Progenitor cell of endocrine pancreas (in vitro differentiated cells): ENCODE measurements at regions not wholly inside any gene's neighbourhood (a gene's known extent, or its start where the extent isn't known, plus 50 kb on each side); places are given as distances from the start of the nearest gene placed in this dataset.

Experiments
- DNase-seq: peaks from one replicate; pipeline ENCODE4 v3.0.0; 2021; ENCODE audit warnings: low spot score; ENCODE audit not compliant: unreplicated experiment
- H3K27ac Mint-ChIP-seq: 2 replicates; pipeline ENCODE4 v1.8.0; 2021; ENCODE audit warnings: mild to moderate bottlenecking, moderate library complexity, mixed read lengths
- H3K27me3 Mint-ChIP-seq: 2 replicates; pipeline ENCODE4 v1.8.0; 2021; ENCODE audit warnings: mixed read lengths
- H3K36me3 Mint-ChIP-seq: 2 replicates; pipeline ENCODE4 v1.8.0; 2022; ENCODE audit warnings: mixed read lengths; ENCODE audit not compliant: insufficient read depth
- H3K4me1 Mint-ChIP-seq: 2 replicates; pipeline ENCODE4 v1.8.0; 2021; ENCODE audit warnings: low read depth, mixed read lengths
- H3K4me3 Mint-ChIP-seq: 2 replicates; pipeline ENCODE4 v1.8.0; 2021; ENCODE audit warnings: low read depth, mild to moderate bottlenecking, moderate library complexity, mixed read lengths
- H3K9me3 Mint-ChIP-seq: 2 replicates; pipeline ENCODE4 v1.8.0; 2021; ENCODE audit warnings: low read depth, mixed read lengths
- CTCF ChIP-seq: fragments of 200-600 bp; sonication (generic); IDR thresholded peaks from one replicate; pipeline ENCODE4 v1.5.0; 2021; ENCODE audit warnings: antibody characterized with exemption, mild to moderate bottlenecking; ENCODE audit not compliant: unreplicated experiment

GRCh38 chr22:49166211-49166610 lies 661.5 kb downstream of the BRD1 start:
- Mint-ChIP-seq H3K4me3 (no peak overlapping the region), H3K4me1 (no peaks in the 10 kb centered on the region), H3K36me3 (no peaks in the 10 kb centered on the region), H3K27me3 (peaks cover 9% of the 10 kb centered on the region), H3K9me3 (peaks cover 2% of the 10 kb centered on the region), H3K27ac (no peak overlapping the region)
- DNase-seq: no peak
- no peak for TF ChIP-seq CTCF

- no peaks in the 10 kb centered on the region for H3K4me1 Mint-ChIP-seq
- no peak for DNase-seq
- H3K27ac Mint-ChIP-seq: no peak overlapping the region
- H3K36me3 Mint-ChIP-seq: no peaks in the 10 kb centered on the region
- no peaks in the 10 kb centered on the region for H3K9me3 Mint-ChIP-seq
- H3K27me3 Mint-ChIP-seq: peaks cover 7% of the 10 kb centered on the region
- no peak overlapping the region for H3K4me3 Mint-ChIP-seq
- TF ChIP-seq CTCF: no peak
Observed at GRCh38 chr22:49164773-49165320, 662.8 kb downstream of the BRD1 start.

GRCh38 chr22:49163960-49164690 lies 663.5 kb downstream of the BRD1 start:
- Mint-ChIP-seq H3K9me3 (no peaks in the 10 kb centered on the region), H3K36me3 (no peaks in the 10 kb centered on the region), H3K4me1 (no peaks in the 10 kb centered on the region), H3K4me3 (no peak overlapping the region), H3K27me3 (peaks cover 7% of the 10 kb centered on the region), H3K27ac (no peak overlapping the region)
- DNase-seq: no peak
- no peak for TF ChIP-seq CTCF

- Mint-ChIP-seq H3K27ac (no peak overlapping the region), H3K36me3 (no peaks in the 10 kb centered on the region), H3K4me3 (no peak overlapping the region), H3K4me1 (no peaks in the 10 kb centered on the region), H3K27me3 (peaks cover 7% of the 10 kb centered on the region), H3K9me3 (no peaks in the 10 kb centered on the region)
- TF ChIP-seq CTCF: no peak
- DNase-seq: no peak
Observed at GRCh38 chr22:49163258-49163959, 664.3 kb downstream of the BRD1 start.

- no peak overlapping the region for H3K27ac Mint-ChIP-seq
- no peaks in the 10 kb centered on the region for H3K9me3 Mint-ChIP-seq
- no peak for DNase-seq
- no peaks in the 10 kb centered on the region for H3K36me3 Mint-ChIP-seq
- no peak overlapping the region for H3K4me3 Mint-ChIP-seq
- peaks cover 9% of the 10 kb centered on the region for H3K27me3 Mint-ChIP-seq
- no peaks in the 10 kb centered on the region for H3K4me1 Mint-ChIP-seq
- no peak for TF ChIP-seq CTCF
Observed at GRCh38 chr22:49162841-49163240, 664.8 kb downstream of the BRD1 start.
